Stimulated activated CD8-positive, alpha-beta memory T cell treated with anti-CD3 and anti-CD28 coated beads, Interleukin-4, amount 100 ng/mL, for 1 hour (primary cell): ENCODE measurements at regions not wholly inside any gene's neighbourhood (a gene's known extent, or its start where the extent isn't known, plus 50 kb on each side); places are given as distances from the start of the nearest gene placed in this dataset.

Source experiments
- DNase-seq, 2 donors: peaks; one replicate each; pipeline ENCODE4 v3.0.0-alpha.2; 2020; ENCODE audit warnings: low read depth in 2 of 2, low spot score in 1 of 2

DNA sequence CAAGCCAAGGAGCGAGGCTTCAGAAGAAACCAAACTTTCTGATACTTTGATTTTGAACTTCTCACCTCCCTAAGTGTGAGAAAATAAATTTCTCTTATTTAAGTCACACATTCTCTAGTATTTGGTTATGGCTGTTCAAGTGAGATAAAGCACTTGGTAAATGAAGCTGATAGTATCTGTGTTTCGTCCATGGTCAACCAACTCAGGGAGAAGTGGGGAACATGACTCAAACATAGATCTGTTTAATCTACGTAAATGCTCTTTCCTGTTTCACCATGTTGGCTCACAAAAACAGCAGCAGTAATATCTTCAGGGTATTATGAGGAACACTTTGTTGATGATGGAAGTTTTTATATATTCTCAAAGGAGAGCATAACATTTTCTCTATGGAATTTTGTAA, 2167.2 kb upstream of the C9orf72 start:
- no peak for DNase-seq

DNA sequence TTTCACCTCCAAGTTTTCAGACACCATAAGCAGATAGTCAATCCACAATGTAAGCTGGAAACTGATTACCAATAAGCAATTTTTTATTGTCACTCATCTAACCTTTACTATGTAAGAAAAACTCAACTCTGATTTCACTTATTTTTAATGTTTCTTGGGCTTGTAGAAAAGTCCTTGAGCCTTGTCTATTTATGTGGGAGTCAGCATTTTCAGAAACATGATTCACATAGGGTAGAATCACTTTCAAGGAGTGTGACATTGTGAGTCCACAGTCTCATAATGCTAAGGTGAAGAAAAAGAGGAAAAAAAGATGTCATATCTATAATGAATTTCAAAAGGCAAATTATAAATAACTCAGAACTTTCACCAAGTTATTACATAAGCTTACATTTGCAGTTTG, 2167.9 kb upstream of the C9orf72 start:
- no peak for DNase-seq

DNA sequence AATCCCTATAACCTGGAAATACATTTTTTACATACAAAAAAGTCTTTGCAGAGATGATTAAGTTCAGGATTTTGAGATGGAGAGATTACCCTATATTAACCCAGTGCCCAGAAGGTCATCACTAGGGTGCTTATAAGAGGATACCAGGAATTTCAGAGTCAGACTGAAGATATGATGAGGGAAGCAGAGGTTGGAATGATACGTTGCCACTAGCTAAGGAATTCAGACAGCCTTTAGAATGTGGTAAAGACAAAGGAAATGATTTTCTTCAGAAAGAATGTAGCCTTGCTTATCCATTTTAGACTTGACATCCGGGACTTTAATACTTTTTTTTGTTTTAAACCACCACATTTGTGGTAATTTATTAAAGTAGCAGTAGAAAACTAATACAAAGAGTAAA, 2176.8 kb upstream of the C9orf72 start:
- DNase-seq = no peak

DNA sequence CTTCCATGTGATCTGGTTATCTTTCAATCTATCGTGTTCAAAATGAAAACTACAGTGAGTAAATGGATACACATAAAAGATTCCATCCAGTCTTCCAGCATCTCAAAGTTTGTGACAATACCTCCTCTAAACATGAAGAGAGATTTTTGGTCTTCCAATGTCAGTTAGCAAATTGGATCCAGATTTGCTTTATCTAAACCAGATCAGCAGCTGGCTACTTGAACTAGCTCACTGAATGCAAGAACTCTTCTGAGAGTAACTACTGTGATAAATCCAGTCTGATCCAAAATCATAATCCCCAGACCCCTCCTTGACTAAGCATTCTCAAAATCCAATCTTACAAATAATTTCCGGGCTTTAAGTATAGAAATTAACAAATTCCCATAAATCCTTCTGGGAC, 2177.9 kb upstream of the C9orf72 start:
- no peak for DNase-seq

DNA sequence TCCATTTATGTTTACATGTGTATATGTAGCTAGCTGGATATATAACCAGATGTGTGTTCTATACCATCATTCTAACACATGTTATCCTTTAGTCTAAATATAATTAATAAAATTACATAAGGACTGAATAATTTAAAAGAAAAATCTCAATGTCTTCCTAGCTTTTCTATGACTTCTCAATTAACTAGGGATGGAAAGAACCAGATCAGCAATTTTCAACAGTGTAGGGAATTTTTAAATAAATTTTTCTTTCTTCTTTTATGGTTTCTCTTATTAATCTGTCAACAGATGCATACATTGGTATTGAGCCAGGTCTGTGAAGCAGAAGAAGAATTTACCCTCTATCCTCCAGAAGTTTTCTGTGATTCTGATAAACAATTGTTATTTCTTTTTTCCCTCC, 2180.4 kb upstream of the C9orf72 start:
- no peak for DNase-seq

DNA sequence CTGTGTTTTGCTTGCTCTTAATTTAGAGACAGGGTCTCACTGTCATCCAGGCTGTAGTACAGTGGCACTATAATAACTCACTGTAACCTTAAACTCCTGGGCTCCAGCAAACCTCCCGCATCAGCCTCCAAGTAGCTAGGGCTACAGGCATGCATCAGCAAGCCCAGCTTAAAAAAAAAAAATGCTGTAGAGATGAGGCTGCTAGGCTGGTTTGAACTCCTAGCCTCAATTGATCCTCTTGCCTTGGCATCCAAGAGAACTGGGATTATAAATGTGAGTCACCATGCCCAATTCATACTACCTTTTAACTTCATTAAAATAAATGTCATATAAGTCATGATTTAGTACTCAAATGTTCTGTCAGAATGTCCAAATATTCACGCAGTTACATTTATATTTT, 2195.7 kb upstream of the C9orf72 start:
- DNase-seq = no peak

DNA sequence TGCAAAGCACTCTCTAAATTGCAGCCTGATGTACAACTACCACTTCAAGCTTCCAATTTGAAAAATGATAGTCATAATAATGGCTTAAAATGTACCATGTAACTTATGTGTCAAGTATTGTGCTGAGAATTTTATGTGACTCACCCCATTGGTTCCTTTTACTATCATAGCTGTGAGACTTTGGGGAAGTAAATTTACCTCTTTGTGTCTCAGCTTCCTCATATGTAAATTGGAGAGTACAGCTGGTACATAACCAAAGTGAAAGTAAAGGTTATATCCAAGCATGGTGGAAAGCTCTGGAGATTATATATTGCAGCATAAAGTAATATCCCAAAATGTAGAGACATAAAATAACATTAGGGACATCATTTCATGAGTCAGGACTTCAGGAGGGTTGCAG, 2200.4 kb upstream of the C9orf72 start:
- no peak for DNase-seq

DNA sequence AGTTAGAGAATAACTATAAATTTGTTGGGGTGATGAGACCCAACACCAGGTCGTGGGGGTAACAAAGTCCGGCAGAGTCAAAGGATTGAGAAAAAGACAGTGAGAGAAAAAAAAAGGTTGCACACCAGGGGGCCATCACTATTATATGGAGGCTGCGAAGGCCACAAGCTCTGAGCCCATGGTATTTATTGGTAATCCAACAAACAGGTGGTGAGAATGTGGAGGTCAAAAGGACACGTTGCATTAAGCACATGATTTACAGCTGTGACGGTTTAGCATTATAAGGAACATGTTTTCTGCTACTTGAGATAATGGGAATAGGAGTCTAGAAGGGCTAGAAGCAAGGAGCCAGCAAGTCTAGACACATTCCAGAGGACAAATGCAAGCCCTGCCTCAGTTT, 2202.2 kb upstream of the C9orf72 start:
- no peak for DNase-seq

DNA sequence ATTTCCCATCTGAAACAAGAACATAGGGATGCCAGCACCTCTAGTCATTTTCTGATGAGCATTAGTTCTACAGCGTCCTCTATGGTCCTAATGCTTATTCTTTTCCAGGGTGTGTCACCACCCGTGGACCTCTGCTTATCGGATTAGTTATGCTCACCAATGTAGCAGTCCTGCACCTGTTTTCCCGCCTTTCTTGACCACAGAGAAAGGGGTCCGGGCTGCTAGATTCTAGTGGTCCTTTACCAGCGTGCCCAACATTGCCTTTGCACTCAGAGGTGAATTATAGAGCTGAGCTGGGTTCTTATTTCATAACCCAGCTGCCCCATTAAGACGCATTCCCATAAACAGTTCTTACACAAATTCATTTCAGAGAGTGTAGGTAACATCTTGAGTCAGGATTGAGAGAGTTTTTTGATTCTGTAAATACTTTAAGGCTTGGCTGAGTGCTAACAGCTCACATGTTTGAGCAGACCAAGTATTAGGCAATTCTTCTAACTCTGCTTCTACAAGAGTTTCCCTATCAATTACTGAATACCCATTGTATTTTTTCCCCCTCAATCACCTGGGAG, 2205.1 kb upstream of the C9orf72 start:
- no peak for DNase-seq

DNA sequence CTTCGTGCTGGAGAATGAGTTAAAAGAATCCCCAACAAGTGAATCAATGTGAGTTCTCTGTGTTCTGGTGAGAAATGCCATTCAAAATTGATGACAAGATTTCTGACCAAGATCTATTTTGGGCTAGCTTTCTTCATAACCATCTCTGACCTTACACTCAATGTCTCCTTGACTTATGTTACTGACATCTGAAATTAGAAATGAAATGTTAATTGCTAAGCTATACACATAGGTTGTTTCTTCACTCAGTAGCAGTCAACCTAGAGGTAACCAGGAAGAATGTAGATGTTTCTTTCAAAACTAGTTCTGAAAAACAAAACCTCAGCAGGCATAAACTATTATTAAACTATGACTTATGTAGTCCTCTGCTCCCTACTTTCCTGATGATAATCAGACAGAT, 2220.7 kb upstream of the C9orf72 start:
- DNase-seq = no peak

DNA sequence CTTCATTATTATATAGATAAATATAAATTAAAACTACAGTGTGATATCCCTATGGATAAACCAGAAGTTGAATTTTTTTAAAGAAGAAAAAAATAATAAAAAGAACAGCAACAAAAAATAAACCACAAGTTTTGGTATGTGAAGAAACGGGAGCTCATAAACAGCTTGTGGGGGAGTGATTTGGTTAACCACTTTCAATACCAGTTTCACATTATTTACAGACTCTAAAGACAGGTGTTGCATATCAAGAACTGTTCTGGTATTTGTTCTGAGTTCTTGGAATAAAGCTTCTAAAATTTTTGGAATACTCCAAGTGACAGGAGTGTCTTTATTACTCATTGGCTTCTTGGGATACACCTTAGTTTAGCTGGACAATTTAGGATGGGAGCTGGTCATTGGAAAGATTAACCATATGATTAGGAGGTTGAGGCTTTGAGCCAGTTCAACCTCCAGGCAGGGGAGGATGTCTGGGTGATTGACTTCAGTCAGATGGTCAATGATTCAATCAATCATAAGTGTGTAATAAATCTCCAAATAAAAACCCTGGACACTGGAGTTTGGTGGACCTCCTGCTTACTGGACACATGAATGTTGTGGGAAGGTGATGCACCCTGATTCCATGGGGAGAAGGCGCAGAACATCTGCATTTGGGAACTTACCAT, 2223.1 kb upstream of the C9orf72 start:
- no peak for DNase-seq

DNA sequence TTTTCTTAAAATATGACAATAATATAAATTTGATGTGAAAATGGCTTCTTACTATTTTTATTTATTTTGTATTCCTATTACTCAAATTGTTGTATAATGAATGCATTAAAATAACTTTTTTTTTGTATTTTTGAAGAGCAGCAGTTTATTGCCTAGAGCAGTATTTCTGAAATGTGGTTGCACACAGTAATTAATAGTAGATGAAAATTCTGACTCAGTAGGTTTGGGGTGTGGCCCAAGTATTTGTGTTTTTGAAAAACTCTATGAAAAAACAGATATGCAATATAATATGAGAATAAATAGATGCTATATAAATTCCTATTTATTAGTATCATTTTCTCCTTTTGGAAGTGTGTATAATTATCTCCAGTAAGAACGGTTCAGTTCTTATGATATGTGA, 2225.3 kb upstream of the C9orf72 start:
- no peak for DNase-seq

DNA sequence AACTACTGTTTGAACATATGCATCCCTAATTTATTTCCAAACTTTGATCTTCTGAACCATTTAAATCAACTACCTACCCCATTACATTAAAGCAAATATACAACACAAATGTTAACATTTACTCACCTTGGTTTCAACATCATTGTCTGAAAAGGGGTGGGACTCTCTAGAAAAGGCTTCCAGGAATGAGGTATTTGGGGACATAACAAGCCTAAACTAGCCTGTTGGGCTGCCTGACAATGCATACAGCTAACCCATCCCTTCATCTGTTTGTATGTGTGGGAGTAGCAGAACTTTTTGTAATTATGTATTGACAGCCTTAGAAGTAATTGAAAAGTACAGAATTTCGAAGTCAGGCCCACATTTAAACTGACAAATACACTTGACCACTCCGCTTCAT, 2225.9 kb upstream of the C9orf72 start:
- no peak for DNase-seq

DNA sequence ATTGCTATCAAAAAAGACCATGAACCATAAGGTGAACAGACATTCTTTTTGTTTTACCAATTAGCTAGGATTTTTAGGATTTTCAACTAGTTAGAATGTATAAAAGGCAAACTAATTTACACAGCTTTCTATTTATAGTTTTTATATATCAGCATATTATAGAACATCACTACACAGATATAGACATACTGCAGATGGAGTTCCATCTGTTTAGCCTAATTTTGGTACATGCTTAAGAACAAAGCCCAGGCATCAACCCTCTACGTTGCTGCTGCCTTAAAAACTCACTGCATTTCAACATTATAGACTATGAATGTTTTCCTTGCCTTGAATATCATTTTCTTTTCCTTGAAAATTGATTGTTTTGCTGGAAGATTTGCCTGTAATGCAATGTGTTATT, 2227.5 kb upstream of the C9orf72 start:
- DNase-seq = no peak

DNA sequence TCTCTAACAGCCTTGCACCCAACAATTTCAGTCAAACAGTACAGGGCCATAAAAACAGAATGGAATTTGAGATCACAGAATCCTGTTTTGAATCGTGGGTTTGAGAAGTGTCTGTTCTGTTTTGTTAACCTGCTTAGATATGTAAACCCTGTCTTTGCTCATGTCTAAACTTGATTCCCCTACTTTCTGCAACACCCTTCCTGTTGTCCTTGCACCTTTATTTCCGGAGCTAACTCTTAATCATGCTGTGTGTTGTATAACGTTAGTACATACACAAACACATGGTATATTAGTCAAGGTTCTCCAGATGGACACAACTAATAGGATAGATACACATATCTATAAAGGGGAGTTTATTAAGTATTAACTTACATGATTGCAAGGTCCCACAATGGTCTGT, 2229.2 kb upstream of the C9orf72 start:
- DNase-seq = no peak

DNA sequence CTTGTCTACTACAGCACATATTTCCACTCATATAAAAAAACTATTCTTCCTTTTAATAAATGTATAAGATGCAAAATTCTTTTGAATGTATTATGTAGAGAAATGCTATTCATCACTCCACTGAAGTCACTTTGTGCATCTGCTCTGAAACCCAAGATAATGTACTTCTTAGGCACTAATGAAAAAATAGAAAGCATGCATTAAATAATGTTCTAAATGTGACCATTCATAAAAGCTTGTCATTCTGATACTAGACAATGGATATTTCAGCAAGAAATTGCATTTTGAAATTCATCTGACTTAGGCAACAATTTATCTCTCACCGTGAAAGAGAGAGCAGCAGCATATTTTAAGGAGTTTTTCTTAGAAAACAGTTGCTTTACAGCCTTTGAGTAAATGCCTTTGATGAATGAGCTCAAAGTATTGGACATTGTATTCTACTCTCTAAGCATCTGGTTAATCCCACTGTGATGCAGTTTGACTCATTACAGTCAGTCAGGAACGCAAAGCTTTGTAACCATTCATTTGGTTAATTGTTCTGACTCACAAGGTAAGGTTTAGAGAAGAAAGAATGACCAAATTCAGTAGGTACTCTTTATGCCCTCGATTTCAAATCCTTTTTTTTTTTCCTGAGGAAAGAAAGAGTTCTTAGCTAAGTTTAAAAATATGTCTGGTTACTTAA, 2233.8 kb upstream of the C9orf72 start:
- no peak for DNase-seq

DNA sequence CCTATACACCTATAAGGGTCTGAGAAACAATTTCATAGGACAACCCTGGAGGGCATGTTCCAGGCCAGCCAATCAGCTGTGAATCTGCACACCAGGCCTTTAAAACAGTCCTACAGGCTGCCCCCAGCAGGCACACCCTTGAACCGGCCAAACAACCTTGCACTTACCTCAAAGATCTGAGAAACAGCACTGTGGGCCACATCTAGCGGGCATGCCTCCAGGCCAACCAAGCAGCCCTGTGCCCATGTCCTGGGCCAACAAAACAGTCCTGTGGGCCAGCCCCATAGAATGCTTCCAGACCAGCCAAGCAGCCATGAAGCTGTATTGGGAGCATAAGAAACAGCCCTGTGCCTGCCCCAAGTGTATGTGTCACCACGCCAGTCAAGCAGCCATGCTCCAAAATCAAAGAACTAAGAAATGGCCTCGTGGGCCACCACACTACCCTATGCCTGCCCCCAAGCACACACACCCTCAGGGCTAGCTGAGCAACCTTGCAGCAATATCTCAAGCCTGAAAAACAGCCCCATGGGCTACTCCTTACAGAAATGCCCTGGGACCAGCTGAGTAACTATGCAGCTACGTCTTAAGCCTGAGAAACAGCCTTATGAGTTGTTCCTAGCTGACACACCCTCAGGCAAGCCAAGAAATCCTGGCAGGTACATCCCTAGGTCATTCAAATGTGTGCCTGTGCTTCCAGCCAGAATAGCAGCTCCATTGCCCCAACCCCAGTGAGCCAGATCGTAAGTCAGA, 2243.8 kb upstream of the C9orf72 start:
- DNase-seq = no peak

DNA sequence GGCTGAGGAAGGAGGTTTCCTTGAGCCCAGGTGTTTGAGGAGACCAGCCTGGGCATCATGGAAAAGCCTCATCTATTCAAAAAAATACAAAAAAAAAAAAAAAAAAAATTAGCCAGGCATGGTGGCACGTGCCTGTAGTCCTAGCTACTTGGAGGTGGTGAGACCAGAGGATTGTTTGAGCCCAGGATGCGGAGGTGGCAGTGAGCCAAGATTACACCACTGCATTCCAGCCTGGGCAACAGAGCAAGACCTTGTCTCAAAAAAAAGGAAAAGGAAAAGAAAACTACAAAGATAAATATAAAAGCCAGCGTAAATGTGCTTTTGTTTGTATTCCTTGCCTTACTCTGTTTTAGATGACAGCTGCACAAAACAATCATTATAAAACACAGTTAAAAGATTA, 2249.2 kb upstream of the C9orf72 start:
- no peak for DNase-seq

DNA sequence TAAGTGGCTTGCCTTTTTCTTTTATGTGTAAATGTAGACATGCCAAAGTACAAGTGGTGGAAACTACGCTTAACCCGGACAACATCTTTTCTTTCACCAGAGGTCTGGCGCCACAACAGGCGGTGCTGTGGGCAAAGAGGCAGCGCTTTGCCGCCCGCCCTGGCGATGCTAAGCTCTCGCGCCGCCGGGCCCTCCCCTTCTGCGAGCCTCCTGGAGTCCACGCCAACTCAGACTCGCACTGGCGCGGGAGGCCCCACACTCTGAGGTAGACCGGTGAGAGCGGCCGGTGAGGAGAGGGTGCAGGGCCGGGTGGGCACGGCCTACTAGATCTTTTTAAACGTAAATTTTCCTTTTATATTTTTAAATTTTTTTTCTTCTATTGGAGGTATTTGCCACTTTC, 2253.1 kb upstream of the C9orf72 start:
- DNase-seq = no peak

DNA sequence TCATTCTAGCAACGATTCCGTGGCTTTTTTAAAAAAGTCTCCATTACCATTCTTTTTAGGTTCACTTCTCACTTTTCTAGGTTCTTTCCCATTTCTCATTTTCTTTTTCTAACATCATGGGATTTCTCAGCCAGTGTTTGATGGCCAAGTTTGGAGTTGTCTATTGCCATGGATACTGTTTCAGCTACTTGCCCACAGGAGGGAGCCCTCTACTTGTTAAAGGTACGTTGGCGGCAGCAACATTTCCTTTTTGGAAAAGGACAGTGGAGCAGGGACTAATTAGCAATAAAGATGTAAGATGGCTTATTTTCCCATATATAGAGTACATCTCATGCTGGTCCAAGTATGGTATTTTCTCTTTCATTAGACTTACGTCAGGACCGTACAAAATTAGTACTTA, 2257.5 kb upstream of the C9orf72 start:
- no peak for DNase-seq

DNA sequence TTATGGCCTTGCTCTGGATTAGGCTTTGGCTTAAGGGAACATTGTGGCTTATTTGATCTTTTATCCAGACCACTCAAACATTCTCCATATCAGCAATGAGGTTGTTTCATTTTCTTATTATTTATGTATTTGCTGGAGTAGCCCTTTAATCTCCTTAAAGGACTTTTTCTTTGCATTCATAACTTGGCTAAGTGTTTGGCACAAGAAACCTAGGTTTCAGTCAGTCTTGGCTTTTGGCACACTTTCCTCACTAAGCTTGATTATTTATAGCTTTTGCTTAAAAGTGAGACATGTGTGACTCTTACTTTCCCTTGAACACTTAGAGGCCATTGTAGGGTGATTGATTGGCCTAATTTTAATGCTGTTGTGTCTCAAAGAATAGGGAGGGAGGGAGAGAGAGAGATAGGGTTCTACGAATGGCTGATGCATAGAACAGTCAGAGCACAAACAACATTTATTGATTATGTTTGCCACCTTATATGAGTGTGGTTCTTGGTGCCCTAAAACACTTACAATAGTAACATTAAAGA, 2265.3 kb upstream of the C9orf72 start:
- DNase-seq = no peak

DNA sequence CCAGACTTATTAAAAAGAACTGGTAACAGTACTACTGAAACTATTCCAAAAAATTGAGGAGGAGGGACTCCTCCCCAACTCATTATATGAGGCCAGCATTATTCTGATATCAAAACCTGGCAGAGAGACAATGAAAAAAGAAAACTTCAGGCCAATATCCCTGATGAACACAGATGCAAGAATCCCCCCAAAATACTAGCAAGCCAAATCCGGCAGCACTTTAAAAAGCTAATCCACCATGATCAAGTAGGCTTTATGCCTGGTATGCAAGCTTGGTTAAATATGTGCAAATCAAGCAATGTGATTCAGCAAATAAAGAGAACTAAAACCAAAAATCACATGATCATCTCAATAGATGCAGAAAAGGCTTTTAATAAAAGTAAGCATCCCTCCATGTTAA, 2271.0 kb upstream of the C9orf72 start:
- no peak for DNase-seq
